Inflammatory macrophage treated with lipopolysaccharide for 1 hour (primary cell): ENCODE measurements at regions not wholly inside any gene's neighbourhood (a gene's known extent, or its start where the extent isn't known, plus 50 kb on each side); places are given as distances from the start of the nearest gene placed in this dataset.

Experiments used
- DNase-seq, 2 donors: peaks; one replicate each; pipeline ENCODE4 v3.0.0-alpha.2; 2020 to 2022

GRCh38 chr1:98374098-98374497, 287.4 kb upstream of the SNX7 start:
- DNase-seq = no peak

GRCh38 chr1:98373056-98373455, 288.5 kb upstream of the SNX7 start:
- DNase-seq = peak; percentile 3 to 8

- DNase-seq = no peak
Measured at GRCh38 chr1:98371764-98372163, 289.8 kb upstream of the SNX7 start.

GRCh38 chr1:98369463-98369862, 292.1 kb upstream of the SNX7 start:
- no peak for DNase-seq

- DNase-seq = no peak
Measured at GRCh38 chr1:98368995-98369394, 292.5 kb upstream of the SNX7 start.

- DNase-seq = no peak
Measured at GRCh38 chr1:98367426-98367825, 294.1 kb upstream of the SNX7 start.

GRCh38 chr1:98366343-98366742, 295.2 kb upstream of the SNX7 start:
- no peak for DNase-seq

GRCh38 chr1:98364544-98364943, 297.0 kb upstream of the SNX7 start:
- peak in 1 of 2 donors; percentile 41 for DNase-seq

- no peak for DNase-seq
Measured at GRCh38 chr1:98360864-98361263, 300.7 kb upstream of the SNX7 start.

- DNase-seq = no peak
Measured at GRCh38 chr1:98355656-98356383, 305.7 kb upstream of the SNX7 start.

GRCh38 chr1:98352378-98352777, 309.1 kb upstream of the SNX7 start:
- no peak for DNase-seq

GRCh38 chr1:98351561-98351960, 310.0 kb upstream of the SNX7 start:
- DNase-seq = no peak

GRCh38 chr1:98345417-98345816, 316.1 kb upstream of the SNX7 start:
- DNase-seq = no peak

GRCh38 chr1:98344731-98345130, 316.8 kb upstream of the SNX7 start:
- DNase-seq = no peak

- no peak for DNase-seq
Measured at GRCh38 chr1:98342566-98342965, 319.0 kb upstream of the SNX7 start.

- DNase-seq = no peak
Measured at GRCh38 chr1:98340511-98340910, 321.0 kb upstream of the SNX7 start.

GRCh38 chr1:98336472-98337083, 324.9 kb upstream of the SNX7 start:
- DNase-seq = no peak

- DNase-seq = no peak
Measured at GRCh38 chr1:98333936-98334335, 327.6 kb upstream of the SNX7 start.

GRCh38 chr1:98333406-98333805, 328.1 kb upstream of the SNX7 start:
- DNase-seq = no peak

GRCh38 chr1:98331718-98332311, 329.7 kb upstream of the SNX7 start:
- DNase-seq = no peak

- DNase-seq = no peak
Measured at GRCh38 chr1:98331243-98331642, 330.3 kb upstream of the SNX7 start.

- no peak for DNase-seq
Measured at GRCh38 chr1:98330224-98330623, 331.3 kb upstream of the SNX7 start.

GRCh38 chr1:98328855-98329254, 332.7 kb upstream of the SNX7 start:
- no peak for DNase-seq

- no peak for DNase-seq
Measured at GRCh38 chr1:98327220-98327861, 334.2 kb upstream of the SNX7 start.
